ENCODE measurements at regions not wholly inside any gene's neighbourhood (a gene's known extent, or its start where the extent isn't known, plus 50 kb on each side); places are given as distances from the start of the nearest gene placed in this dataset.

DNA sequence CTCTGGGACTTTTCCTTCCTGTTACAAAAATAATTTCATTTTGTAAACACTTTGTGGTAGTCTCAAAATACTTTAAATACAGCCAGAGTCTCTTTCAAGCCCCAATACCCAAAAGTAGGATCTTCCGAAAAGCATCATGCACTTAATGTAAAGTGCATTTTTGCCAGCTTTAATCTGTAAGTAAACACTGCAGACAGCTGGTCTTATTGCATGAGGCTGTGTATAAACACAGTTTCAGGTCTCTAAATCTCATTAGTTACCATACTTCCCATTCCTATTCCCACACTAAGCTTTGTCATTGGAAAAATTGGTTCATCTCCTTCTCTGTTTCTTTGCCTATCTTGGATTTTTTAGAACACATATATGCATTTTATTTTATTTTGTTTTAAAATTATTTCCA, 87.6 kb upstream of the GNAI1 start:
- Histone ChIP-seq H3K9me3 (ENCODE audit: low read depth) (no peaks in the 10 kb centered on the region), H3K79me2 (no peaks in the 10 kb centered on the region), H3K4me1 (ENCODE audit: insufficient read depth) (no peaks in the 10 kb centered on the region), H3K4me3 (no peak overlapping the region), H3K9me2 (replicated peaks; ENCODE audit: insufficient read depth) (no peaks in the 10 kb centered on the region), H3K27me3 (no peaks in the 10 kb centered on the region), H3K4me2 (no peak overlapping the region), H3K36me3 (replicated peaks; ENCODE audit: insufficient read depth, low read depth) (no peaks in the 10 kb centered on the region), H4K20me1 (ENCODE audit: insufficient read depth, poor library complexity, severe bottlenecking) (no peaks in the 10 kb centered on the region), H2AFZ (no peak overlapping the region), H3K27ac (no peak overlapping the region)
- WGBS (ENCODE audit: low lambda C conversion rate, missing lambda C conversion rate): 83% methylated on average over 1 of the region's 1 CpG
- DNase-seq (ENCODE audit: low spot score): no peak
- TF ChIP-seq EZH2phosphoT487 (IDR thresholded peaks at IDR 0.05; ENCODE audit: low read depth, severe bottlenecking, unreplicated experiment): no peak
- no peak for TF ChIP-seq CTCF (IDR thresholded peaks at IDR 0.05; ENCODE audit: poor library complexity)
- TF ChIP-seq EZH2 (IDR thresholded peaks at IDR 0.05; ENCODE audit: borderline replicate concordance): no peak

DNA sequence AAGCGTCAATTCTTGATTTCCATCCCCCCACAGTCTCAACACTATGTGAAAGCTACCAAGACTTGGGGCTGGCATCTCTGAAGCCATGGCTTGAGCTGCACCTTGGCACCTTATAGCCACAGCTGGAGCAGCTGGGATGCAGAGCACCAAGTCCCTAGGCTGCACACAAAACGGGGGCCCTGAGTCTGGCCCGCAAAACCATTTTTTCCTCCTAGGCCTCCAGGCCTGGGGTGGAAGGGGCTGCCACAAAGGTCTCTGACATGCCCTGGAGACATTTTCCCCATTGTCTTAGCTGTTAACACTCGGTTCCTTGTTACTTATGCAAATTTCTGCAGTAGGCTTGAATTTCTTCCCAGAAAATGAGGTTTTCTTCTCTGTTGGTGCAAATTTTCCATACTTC, 89.8 kb upstream of the GNAI1 start:
- no peaks in the 10 kb centered on the region for H3K9me3 ChIP-seq (ENCODE audit: low read depth)
- DNase-seq (ENCODE audit: low spot score): no peak
- 92% methylated on average over 4 of the region's 4 CpGs for WGBS (ENCODE audit: low lambda C conversion rate, missing lambda C conversion rate)
- H3K27me3 ChIP-seq: no peaks in the 10 kb centered on the region
- no peaks in the 10 kb centered on the region for H3K79me2 ChIP-seq
- H4K20me1 ChIP-seq (ENCODE audit: insufficient read depth, poor library complexity, severe bottlenecking): no peaks in the 10 kb centered on the region
- H2AFZ ChIP-seq: no peak overlapping the region
- H3K4me3 ChIP-seq: no peak overlapping the region
- H3K36me3 ChIP-seq (replicated peaks; ENCODE audit: insufficient read depth, low read depth): no peaks in the 10 kb centered on the region
- no peaks in the 10 kb centered on the region for H3K4me1 ChIP-seq (ENCODE audit: insufficient read depth)
- no peaks in the 10 kb centered on the region for H3K9me2 ChIP-seq (replicated peaks; ENCODE audit: insufficient read depth)
- TF ChIP-seq EZH2phosphoT487 (IDR thresholded peaks at IDR 0.05; ENCODE audit: low read depth, severe bottlenecking, unreplicated experiment): no peak
- TF ChIP-seq EZH2 (IDR thresholded peaks at IDR 0.05; ENCODE audit: borderline replicate concordance): no peak
- TF ChIP-seq CTCF (IDR thresholded peaks at IDR 0.05; ENCODE audit: poor library complexity): no peak
- no peak overlapping the region for H3K4me2 ChIP-seq
- no peak overlapping the region for H3K27ac ChIP-seq

- Histone ChIP-seq H3K27ac (no peak overlapping the region), H3K4me1 (ENCODE audit: insufficient read depth) (no peaks in the 10 kb centered on the region), H3K36me3 (replicated peaks; ENCODE audit: insufficient read depth, low read depth) (no peaks in the 10 kb centered on the region), H3K27me3 (no peaks in the 10 kb centered on the region), H3K4me3 (no peak overlapping the region), H3K79me2 (no peaks in the 10 kb centered on the region), H4K20me1 (ENCODE audit: insufficient read depth, poor library complexity, severe bottlenecking) (no peaks in the 10 kb centered on the region), H3K9me3 (ENCODE audit: low read depth) (no peaks in the 10 kb centered on the region), H2AFZ (no peak overlapping the region), H3K9me2 (replicated peaks; ENCODE audit: insufficient read depth) (no peaks in the 10 kb centered on the region), H3K4me2 (no peak overlapping the region)
- 68% methylated on average over 3 of the region's 3 CpGs for WGBS (ENCODE audit: low lambda C conversion rate, missing lambda C conversion rate)
- TF ChIP-seq EZH2phosphoT487 (IDR thresholded peaks at IDR 0.05; ENCODE audit: low read depth, severe bottlenecking, unreplicated experiment) (no peak), EZH2 (IDR thresholded peaks at IDR 0.05; ENCODE audit: borderline replicate concordance) (no peak), CTCF (IDR thresholded peaks at IDR 0.05; ENCODE audit: poor library complexity) (no peak)
- no peak for DNase-seq (ENCODE audit: low spot score)
Measured at GRCh38 chr7:80040752-80041151, 93.9 kb upstream of the GNAI1 start.

- WGBS (ENCODE audit: low lambda C conversion rate, missing lambda C conversion rate): 87% methylated on average over 2 of the region's 2 CpGs
- Histone ChIP-seq H2AFZ (no peak overlapping the region), H3K79me2 (no peaks in the 10 kb centered on the region)
Measured at GRCh38 chr7:80040335-80040734, 94.3 kb upstream of the GNAI1 start.

More at GRCh38 chr7:80040335-80040734, 94.3 kb upstream of the GNAI1 start:
- H3K27me3 ChIP-seq: no peaks in the 10 kb centered on the region
- H3K4me1 ChIP-seq (ENCODE audit: insufficient read depth): no peaks in the 10 kb centered on the region
- no peak for TF ChIP-seq EZH2phosphoT487 (IDR thresholded peaks at IDR 0.05; ENCODE audit: low read depth, severe bottlenecking, unreplicated experiment)
- no peak for TF ChIP-seq CTCF (IDR thresholded peaks at IDR 0.05; ENCODE audit: poor library complexity)
- TF ChIP-seq EZH2 (IDR thresholded peaks at IDR 0.05; ENCODE audit: borderline replicate concordance): no peak
- no peak for DNase-seq (ENCODE audit: low spot score)
- H3K9me3 ChIP-seq (ENCODE audit: low read depth): no peaks in the 10 kb centered on the region
- no peaks in the 10 kb centered on the region for H3K36me3 ChIP-seq (replicated peaks; ENCODE audit: insufficient read depth, low read depth)
- H3K27ac ChIP-seq: no peak overlapping the region
- no peaks in the 10 kb centered on the region for H3K9me2 ChIP-seq (replicated peaks; ENCODE audit: insufficient read depth)
- H3K4me3 ChIP-seq: no peak overlapping the region
- H4K20me1 ChIP-seq (ENCODE audit: insufficient read depth, poor library complexity, severe bottlenecking): no peaks in the 10 kb centered on the region
- no peak overlapping the region for H3K4me2 ChIP-seq

All from hepatocyte (in vitro differentiated cells).